ENCODE measurements at regions not wholly inside any gene's neighbourhood (a gene's known extent, or its start where the extent isn't known, plus 50 kb on each side); places are given as distances from the start of the nearest gene placed in this dataset.

GRCh38 chr2:44825702-44826101 is 115.8 kb upstream of the SIX3 start:
- H3K9me3 Mint-ChIP-seq, result no peaks in the 10 kb centered on the region
- H3K36me3 Mint-ChIP-seq (ENCODE audit: low read depth), result no peaks in the 10 kb centered on the region
- Histone ChIP-seq H3K27ac (ENCODE audit: low read depth in 1 of 2, low read length in 2 of 2) (no peak overlapping the region), H3K27me3 (ENCODE audit: control insufficient read depth in 1 of 2, insufficient read depth in 2 of 2, low read length in 2 of 2) (no peaks in the 10 kb centered on the region), H3K4me3 (ENCODE audit: low read length) (no peak overlapping the region), H3K9me3 (ENCODE audit: control insufficient read depth in 1 of 2, insufficient read depth in 1 of 2, low read length in 2 of 2) (no peaks in the 10 kb centered on the region), H3K4me1 (ENCODE audit: insufficient read depth, low read length) (no peaks in the 10 kb centered on the region), H3K36me3 (ENCODE audit: insufficient read depth, low read length) (no peaks in the 10 kb centered on the region)
- ChIA-PET POLR2A (no interaction called here), CTCF (interaction anchor here (0.7 kb wide), 2 partner anchors 49 to 109 kb away, joined by 3 to 4 read pairs; no protein-coding TSS in a partner anchor)
- no peak for TF ChIP-seq CTCF (IDR thresholded peaks at IDR 0.05)
- ATAC-seq (ENCODE audit: poor library complexity), result no peak
- no peak for DNase-seq
- no peak overlapping the region for H3K27ac Mint-ChIP-seq
- intact Hi-C loops (cut with DNase I, micrococcal nuclease), result no loop called here
- H3K4me3 Mint-ChIP-seq, result no peak overlapping the region
- peaks cover 18% of the 10 kb centered on the region for H3K27me3 Mint-ChIP-seq
- H3K4me1 Mint-ChIP-seq (ENCODE audit: low read depth), result no peaks in the 10 kb centered on the region

- ChIA-PET CTCF (no interaction called here), POLR2A (no interaction called here)
- Histone ChIP-seq H3K9me3 (ENCODE audit: control insufficient read depth in 1 of 2, insufficient read depth in 1 of 2, low read length in 2 of 2) (no peaks in the 10 kb centered on the region), H3K36me3 (ENCODE audit: insufficient read depth, low read length) (no peaks in the 10 kb centered on the region), H3K27ac (ENCODE audit: low read depth in 1 of 2, low read length in 2 of 2) (no peak overlapping the region), H3K27me3 (ENCODE audit: control insufficient read depth in 1 of 2, insufficient read depth in 2 of 2, low read length in 2 of 2) (no peaks in the 10 kb centered on the region), H3K4me3 (ENCODE audit: low read length) (no peak overlapping the region), H3K4me1 (ENCODE audit: insufficient read depth, low read length) (no peaks in the 10 kb centered on the region)
- Mint-ChIP-seq H3K36me3 (ENCODE audit: low read depth) (no peaks in the 10 kb centered on the region), H3K4me3 (no peak overlapping the region), H3K27me3 (peaks cover 15% of the 10 kb centered on the region), H3K9me3 (no peaks in the 10 kb centered on the region), H3K4me1 (ENCODE audit: low read depth) (no peaks in the 10 kb centered on the region), H3K27ac (no peak overlapping the region)
- intact Hi-C loops (cut with DNase I, micrococcal nuclease), result no loop called here
- no peak for TF ChIP-seq CTCF (IDR thresholded peaks at IDR 0.05)
- no peak for DNase-seq
- no peak for ATAC-seq (ENCODE audit: poor library complexity)
Observed at GRCh38 chr2:44826601-44827000, 114.9 kb upstream of the SIX3 start.

DNA sequence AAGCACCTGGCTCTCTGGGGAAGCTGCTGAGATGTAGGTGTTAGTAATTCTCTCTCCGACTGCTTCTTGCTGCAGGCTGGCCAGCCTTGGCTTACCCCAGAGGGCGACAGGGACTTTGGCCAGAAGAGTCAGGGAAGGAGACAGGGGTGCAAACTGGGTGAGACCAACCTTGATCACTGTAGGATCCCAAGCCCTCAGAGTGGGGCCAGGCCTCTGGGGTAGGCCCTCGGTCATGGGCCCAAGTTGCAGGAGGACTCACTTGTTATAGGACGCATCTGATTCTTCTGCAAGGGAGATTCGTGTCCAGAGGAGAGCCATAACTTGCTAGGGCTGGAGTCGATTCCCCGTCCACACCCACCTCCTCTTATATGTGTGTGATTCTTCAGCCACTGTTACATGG is 111.7 kb upstream of the SIX3 start:
- Mint-ChIP-seq H3K27me3 (peaks cover 15% of the 10 kb centered on the region), H3K4me1 (ENCODE audit: low read depth) (no peaks in the 10 kb centered on the region), H3K9me3 (no peaks in the 10 kb centered on the region), H3K36me3 (ENCODE audit: low read depth) (no peaks in the 10 kb centered on the region), H3K4me3 (no peak overlapping the region), H3K27ac (no peak overlapping the region)
- ATAC-seq (ENCODE audit: poor library complexity) (no peak), DNase-seq (no peak)
- no peaks in the 10 kb centered on the region for H3K36me3 ChIP-seq (ENCODE audit: insufficient read depth, low read length)
- ChIA-PET CTCF (no interaction called here), POLR2A (no interaction called here)
- no peak overlapping the region for H3K4me3 ChIP-seq (ENCODE audit: low read length)
- intact Hi-C loops (cut with DNase I, micrococcal nuclease), result no loop called here
- H3K27ac ChIP-seq (ENCODE audit: low read depth in 1 of 2, low read length in 2 of 2), result no peak overlapping the region
- no peaks in the 10 kb centered on the region for H3K27me3 ChIP-seq (ENCODE audit: control insufficient read depth in 1 of 2, insufficient read depth in 2 of 2, low read length in 2 of 2)
- no peaks in the 10 kb centered on the region for H3K4me1 ChIP-seq (ENCODE audit: insufficient read depth, low read length)
- no peaks in the 10 kb centered on the region for H3K9me3 ChIP-seq (ENCODE audit: control insufficient read depth in 1 of 2, insufficient read depth in 1 of 2, low read length in 2 of 2)
- TF ChIP-seq CTCF (IDR thresholded peaks at IDR 0.05), result no peak

Measured in CD4-positive, alpha-beta T cell (primary cell).